ENCODE measurements at regions not wholly inside any gene's neighbourhood (a gene's known extent, or its start where the extent isn't known, plus 50 kb on each side); places are given as distances from the start of the nearest gene placed in this dataset.

DNA sequence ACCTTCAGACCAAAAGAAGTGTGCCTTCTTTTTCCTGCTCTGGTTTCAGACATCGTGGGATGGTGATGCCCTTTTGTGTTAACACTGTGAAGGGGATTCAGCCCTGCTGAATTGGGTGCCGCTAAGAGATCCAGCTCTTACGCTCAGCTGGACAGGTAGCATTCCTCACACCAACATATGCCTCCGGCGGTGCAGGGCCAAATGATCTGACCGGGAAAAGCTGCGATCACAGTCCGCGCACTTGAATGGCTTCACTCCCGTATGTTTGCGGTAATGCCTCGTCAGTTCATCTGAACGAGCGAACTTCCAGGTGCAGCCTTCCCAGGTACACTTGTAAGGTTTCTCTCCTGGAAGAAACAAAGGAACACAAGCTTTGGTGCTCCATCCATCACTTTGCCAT, 438.9 kb downstream of the KLF12 start:
- DNase-seq: no peak

GRCh38 chr13:73693215-73693614, 441.0 kb downstream of the KLF12 start:
- no peak for DNase-seq

DNA sequence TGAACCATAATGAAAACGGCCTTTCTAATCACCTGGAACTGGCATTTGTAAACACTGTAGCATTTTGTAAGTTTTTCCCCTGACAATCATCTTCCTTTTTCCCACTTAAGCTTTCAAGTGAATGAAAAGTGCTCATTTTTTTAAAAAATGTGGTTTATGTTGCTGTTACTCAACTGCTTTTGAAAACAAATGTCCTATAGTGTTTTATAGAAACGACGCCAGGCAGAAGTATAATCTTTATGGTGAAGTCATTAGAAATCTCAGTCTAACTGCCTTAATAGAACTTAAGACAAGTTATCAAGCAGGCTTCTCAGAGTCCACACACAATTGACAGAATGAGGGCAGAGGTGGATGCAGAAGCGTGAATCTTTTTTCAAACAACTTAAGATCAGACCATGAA, 442.3 kb downstream of the KLF12 start:
- DNase-seq: no peak

DNA sequence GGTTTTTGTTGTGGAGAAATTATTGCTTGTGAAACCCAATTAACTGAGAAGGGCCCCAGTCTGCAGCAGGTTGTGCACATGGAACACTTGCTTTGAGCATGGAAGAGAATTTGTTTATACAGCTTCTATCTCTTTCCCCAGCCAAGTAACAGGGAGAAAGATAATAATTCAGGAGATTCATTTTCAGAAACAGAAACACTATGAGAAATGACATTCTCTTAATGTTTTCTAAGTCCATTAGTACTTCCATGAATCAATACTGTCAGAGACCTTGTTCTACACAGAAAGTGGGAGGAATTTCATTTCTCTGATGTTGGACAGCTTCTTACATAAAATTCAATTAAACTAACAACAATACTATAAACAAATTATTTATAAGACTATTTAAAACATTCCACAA, 446.3 kb downstream of the KLF12 start:
- DNase-seq: no peak

DNA sequence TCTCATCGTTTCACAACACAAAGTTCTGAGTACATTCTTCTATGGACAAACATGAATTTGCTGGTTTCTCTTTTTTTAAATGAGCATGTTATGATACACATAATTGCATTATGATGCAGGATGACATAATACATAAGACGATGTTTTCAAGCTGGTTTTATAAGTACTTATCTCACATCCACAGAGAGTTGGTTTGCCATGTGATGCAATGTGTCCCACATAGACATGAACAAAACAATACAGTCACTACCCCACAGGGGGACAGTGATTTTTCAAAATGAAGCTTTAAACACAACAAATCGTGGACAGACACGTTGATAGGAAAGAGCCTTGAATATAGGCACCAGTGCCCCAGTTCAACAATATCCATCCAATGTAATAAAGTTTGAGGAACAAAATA, 447.1 kb downstream of the KLF12 start:
- DNase-seq: no peak

- no peak for DNase-seq
These were observed 449.5 kb downstream of the KLF12 start for GRCh38 chr13:73684750-73685149.

DNA sequence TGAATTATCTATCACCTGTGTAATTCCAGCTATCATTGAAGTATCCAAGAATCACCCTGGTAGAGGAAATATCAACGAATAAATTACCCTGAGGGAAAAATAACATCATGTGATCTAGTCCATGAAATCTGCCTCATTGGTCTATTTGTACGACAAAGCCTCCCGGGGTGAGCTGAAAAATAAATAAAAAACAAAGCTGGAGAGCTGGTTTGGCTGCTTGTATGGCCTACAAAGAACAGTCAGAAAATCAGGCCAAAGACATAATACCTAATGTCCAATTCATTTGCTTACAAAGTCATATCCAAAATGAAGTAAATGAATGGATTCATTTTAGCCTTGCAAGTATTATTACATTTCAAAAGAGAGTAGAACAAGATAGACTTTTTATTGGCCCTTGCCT, 449.9 kb downstream of the KLF12 start:
- DNase-seq: no peak

GRCh38 chr13:73683746-73684145, 450.5 kb downstream of the KLF12 start:
- DNase-seq: no peak

DNA sequence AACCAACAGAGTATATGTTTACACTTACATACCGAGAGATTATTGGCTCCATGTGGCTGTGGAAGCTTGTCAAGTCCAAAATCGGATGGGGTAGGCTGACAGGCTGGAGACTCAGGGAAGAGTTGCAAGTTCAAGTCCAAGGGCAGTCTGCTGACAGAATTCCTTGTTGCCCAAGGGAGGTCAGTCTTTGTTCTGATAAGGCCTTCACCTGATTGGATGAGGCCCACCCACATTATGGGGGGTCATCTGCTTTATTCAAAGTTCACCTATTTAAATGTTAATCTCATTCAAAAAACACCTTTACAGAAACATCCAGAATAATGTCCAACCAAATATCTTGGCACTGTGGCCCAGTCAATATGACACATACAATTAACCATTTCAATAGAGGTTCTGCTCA, 452.4 kb downstream of the KLF12 start:
- DNase-seq: no peak

DNA sequence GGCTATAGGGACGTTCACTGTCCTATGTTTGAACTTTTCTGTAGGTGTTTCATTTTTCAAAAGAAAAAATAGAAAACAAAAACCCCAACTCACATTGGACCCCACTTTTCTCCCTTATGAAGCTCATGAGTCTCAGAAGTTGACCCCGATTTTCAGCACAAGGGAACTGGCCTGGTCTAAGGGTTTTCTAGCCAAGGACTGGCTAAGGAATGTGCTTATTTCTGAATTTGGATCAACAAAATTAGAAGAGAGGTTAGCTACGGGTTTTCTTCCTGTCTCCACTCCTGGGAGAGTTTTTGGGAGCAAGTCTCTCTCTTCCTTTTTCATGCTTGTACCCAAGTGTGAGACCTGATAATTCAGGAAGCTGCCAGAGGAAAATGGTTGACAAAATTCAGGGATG, 453.2 kb downstream of the KLF12 start:
- DNase-seq: no peak

- DNase-seq: no peak
These were observed 457.1 kb downstream of the KLF12 start for GRCh38 chr13:73677048-73677601.

DNA sequence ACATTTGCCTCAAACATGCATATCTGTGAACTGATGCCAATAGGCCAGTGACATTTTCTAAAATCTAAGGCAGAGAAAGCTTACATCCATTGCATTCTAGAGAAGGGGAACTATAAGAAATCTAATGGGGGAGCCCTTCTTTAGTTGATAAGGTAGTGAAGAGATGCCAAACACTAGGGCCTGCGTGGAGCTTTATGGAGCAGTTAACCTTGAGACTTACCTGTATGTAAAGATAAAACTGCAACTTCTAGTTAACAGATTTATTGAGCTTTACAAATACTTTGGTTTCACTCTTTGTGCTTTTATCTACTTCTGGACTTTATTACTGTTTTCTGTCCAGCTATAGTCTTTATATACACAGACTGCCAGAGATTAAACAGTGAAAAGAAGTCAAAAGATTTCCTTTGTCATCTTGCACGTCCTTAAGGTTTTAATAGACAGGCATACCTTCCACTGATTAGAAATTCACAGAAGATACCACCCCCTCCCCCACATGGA, 457.6 kb downstream of the KLF12 start:
- DNase-seq: no peak

DNA sequence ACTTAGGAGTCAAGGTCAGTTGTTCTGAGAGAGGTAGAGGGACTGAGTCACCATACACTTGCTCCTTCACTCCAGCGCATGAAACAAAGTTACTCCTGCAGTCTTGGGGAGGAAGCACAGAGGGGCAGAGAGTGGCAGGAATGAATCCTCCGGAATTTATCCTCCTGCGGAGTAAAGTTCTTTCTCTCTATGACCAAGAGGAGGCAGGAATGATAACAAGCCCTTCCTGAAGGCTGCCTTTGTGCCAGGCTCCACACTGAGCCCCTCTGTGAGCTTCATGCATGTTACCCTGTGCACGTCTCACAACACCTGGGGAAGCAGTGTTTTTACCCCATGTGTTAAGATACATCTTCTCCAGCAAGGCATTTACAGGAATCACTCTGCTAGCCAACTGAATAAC, 458.4 kb downstream of the KLF12 start:
- DNase-seq: no peak

- DNase-seq: no peak
These were observed 459.6 kb downstream of the KLF12 start for GRCh38 chr13:73674570-73674969.

GRCh38 chr13:73673931-73674330, 460.3 kb downstream of the KLF12 start:
- DNase-seq: no peak

- DNase-seq: no peak
These were observed 461.7 kb downstream of the KLF12 start for GRCh38 chr13:73672492-73672891.

DNA sequence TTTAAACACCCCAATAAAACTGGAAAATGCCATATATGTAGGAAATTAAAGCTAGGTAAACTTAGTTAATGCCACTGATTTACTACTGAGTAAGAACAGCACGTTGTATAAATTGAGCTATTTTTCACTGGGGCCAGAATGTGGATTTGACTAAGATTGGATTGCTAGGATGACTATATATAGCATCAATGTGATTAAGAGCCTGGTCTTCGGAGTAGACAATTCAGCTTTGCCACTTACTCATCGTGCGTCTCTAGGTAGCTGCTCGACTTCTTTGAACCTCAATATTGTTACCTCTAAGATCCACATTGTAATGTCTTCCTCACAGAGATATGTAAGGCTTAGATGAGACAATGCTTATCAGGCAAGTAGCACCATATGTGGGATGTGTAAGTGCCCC, 462.5 kb downstream of the KLF12 start:
- DNase-seq: no peak

GRCh38 chr13:73671011-73671410, 463.2 kb downstream of the KLF12 start:
- DNase-seq: no peak

DNA sequence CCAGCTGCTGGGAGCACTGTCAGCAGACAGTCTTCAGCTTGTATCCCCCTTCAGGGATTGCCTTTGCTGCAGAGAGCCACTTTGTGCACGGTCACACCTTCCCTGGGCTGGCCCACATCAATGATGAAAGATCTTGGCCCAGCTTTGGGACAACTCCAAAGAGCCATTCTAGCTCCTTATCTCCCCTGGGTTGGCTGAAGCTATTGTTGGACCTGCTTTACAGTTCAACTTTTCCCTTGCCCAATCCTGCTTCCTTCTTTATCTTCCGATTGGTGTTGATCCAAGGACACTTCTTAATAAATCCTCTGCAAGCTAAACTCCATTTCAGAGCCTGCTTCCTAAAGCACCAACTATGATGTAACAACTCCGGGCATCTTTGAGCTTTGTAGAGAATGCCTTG, 466.4 kb downstream of the KLF12 start:
- DNase-seq: no peak

DNA sequence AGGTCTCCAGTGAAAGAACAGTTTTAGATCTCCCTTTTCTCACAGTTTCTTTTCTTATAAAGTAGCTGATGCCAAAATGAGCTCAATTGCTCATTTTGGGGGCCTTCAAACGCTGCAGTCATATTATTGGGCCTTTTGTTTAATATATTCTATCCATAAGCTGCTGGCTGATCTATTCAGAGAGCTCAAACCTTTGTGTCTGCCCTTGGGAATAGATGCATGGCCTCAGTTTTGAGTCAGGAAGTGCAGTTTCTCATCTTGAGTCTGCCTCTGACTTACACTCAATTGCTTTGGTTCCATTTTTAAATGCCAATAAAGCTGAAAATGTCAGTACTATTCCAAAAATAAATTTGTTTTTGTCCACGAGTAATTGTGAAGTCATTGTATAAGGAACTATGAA, 468.9 kb downstream of the KLF12 start:
- DNase-seq: no peak

- DNase-seq: no peak
These were observed 469.4 kb downstream of the KLF12 start for GRCh38 chr13:73664851-73665250.

DNA sequence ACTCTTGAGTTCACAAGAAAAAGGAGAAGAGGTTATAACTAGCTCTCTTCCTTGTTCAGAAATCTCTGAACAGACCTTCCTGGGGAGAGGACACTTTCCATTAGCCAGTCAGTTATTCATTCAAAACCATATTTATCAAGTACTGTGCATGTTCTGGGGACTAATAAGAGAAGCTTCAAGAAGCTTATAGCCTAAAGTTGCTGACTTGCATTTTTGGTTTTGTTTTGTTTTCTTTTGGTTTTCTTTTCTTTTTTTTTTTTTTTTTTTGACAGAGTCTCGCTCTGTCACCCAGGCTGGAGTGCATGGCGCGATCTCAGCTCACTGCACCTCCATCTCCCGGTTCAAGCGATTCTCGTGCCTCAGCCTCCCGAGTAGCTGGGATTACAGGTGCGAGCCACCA, 471.4 kb downstream of the KLF12 start:
- DNase-seq: no peak

DNA sequence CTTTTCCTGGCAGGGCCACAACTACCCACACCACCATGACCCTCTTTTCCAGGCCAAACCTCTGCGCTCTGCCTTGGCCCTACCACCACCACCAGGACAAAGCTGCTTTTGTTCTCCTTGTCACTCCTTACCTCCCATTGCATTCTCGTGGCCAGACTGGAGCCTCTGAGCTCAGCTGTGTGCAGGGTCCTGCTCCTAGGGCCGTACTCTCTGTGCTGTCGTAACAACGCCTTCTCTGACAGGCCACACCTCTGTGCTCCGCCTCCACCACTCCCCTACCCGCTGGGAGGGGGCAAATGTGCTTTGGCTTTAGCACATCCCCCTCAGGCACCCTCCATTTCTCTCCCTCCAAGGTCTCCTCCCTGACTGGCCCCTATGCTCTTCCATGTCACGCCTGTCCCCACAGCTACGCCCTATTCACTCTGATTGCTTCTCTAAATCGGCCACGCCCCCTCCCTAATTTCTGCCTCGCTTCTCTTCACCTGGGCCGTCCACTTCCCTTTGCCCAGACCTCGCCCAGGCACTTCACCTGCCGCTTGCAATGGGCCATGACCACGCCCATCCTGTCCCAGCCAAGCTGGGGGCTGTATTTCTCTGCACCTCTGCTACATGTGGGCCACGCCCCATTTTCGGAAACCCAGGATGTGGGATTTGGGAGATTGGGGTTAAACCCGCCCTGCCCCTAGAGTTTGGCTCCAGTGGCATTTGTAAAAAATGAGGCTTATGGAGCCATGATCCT, 472.3 kb downstream of the KLF12 start:
- DNase-seq: no peak

DNA sequence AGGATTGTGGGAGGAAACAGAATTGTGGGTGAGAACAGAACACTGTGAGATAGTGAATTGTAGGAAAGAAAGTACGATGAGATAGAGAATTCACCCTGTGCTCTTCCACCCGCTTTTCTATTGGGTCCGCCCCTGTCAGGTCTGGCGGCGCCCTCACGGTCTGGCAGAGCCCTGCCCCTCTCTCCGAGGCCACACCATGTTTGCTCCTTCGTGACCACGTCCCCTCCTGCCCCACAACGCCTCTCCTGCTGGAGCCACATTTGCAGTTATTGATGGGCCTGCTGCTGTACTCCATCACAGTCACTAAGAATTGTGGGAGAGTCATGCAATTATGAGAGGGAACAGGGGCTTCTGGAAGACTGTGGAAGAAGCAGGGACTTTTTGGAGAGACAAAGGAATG, 473.1 kb downstream of the KLF12 start:
- no peak for DNase-seq

DNA sequence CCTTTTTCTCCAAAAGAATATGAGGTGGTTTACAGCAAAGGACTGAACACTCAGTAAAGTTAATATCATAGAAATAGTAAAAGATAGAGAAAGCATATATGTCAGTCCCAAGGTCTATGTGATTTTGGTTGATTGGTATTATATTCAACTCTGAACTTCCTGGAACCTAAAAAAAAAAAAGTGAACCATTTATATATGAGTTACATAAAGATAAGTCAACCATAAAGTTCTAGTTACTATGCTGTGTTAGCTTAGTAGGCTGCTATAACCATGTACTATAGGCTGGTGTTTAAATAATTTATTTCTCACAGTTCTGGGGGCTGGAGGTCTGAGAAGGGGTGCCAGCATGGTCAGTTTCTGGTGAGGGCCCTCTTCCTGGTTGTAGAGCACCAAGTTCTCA, 475.6 kb downstream of the KLF12 start:
- DNase-seq: no peak

All from activated naive CD4-positive, alpha-beta T cell treated with Interleukin-2 at 50 U/mL for 16 hours (primary cell).